ENCODE measurements at regions not wholly inside any gene's neighbourhood (a gene's known extent, or its start where the extent isn't known, plus 50 kb on each side); places are given as distances from the start of the nearest gene placed in this dataset.

GRCh38 chr2:19435815-19436214 is 77.4 kb upstream of the OSR1 start:
- DNase-seq (no peak), ATAC-seq (no peak)
- Histone ChIP-seq H3K27ac (no peak overlapping the region), H3K4me3 (no peak overlapping the region), H3K4me1 (no peaks in the 10 kb centered on the region), H3K36me3 (no peaks in the 10 kb centered on the region), H3K27me3 (no peaks in the 10 kb centered on the region), H3K9me3 (no peaks in the 10 kb centered on the region)
- TF ChIP-seq CTCF (IDR thresholded peaks at IDR 0.05) (no peak), POLR2A (IDR thresholded peaks at IDR 0.05) (no peak)
- intact Hi-C loops (cut with DNase I) = no loop called here
- 0 to 3% (median 3%) methylated on average over 1 of the region's 1 CpG for WGBS, 4 donors

- Histone ChIP-seq H3K4me1 (no peaks in the 10 kb centered on the region), H3K4me3 (no peak overlapping the region), H3K36me3 (no peaks in the 10 kb centered on the region), H3K27ac (no peak overlapping the region), H3K27me3 (no peaks in the 10 kb centered on the region), H3K9me3 (no peaks in the 10 kb centered on the region)
- ATAC-seq = no peak
- no peak for DNase-seq
- TF ChIP-seq CTCF (IDR thresholded peaks at IDR 0.05) (no peak), POLR2A (IDR thresholded peaks at IDR 0.05) (no peak)
- intact Hi-C loops (cut with DNase I) = no loop called here
Measured at GRCh38 chr2:19434413-19434812, 76.0 kb upstream of the OSR1 start.

GRCh38 chr2:19426941-19427340 is 68.5 kb upstream of the OSR1 start:
- Histone ChIP-seq H3K27me3 (peaks cover 0 to 3% (median 0%) of the 10 kb centered on the region in 9 donors), H3K36me3 (no peaks in the 10 kb centered on the region), H3K4me3 (no peak overlapping the region), H3K27ac (no peak overlapping the region), H3K9me3 (no peaks in the 10 kb centered on the region), H3K4me1 (no peaks in the 10 kb centered on the region)
- TF ChIP-seq POLR2A (IDR thresholded peaks at IDR 0.05) (no peak), CTCF (IDR thresholded peaks at IDR 0.05) (no peak)
- 90 to 96% (median 95%) methylated on average over 6 of the region's 6 CpGs for WGBS, 4 donors
- intact Hi-C loops (cut with DNase I) = no loop called here
- no peak for ATAC-seq
- no peak for DNase-seq

GRCh38 chr2:19426144-19426543 is 67.7 kb upstream of the OSR1 start:
- H3K9me3 ChIP-seq = no peaks in the 10 kb centered on the region
- H3K4me3 ChIP-seq = no peak overlapping the region
- peaks cover 0 to 3% (median 0%) of the 10 kb centered on the region in 9 donors for H3K27me3 ChIP-seq
- no peaks in the 10 kb centered on the region for H3K4me1 ChIP-seq
- intact Hi-C loops (cut with DNase I) = no loop called here
- ATAC-seq = no peak
- TF ChIP-seq CTCF (IDR thresholded peaks at IDR 0.05) = no peak
- TF ChIP-seq POLR2A (IDR thresholded peaks at IDR 0.05) = no peak
- 75 to 85% (median 80%) methylated on average over 5 of the region's 5 CpGs for WGBS, 4 donors
- H3K27ac ChIP-seq = no peak overlapping the region
- H3K36me3 ChIP-seq = no peaks in the 10 kb centered on the region
- DNase-seq = no peak
